Testis (tissue), 2 donors: ENCODE measurements at regions not wholly inside any gene's neighbourhood (a gene's known extent, or its start where the extent isn't known, plus 50 kb on each side); places are given as distances from the start of the nearest gene placed in this dataset.

Experiments
- CTCF ChIP-seq, 3 experiments: fragments of 450-650 bp in 2 of 3; fragments of 200-600 bp in 1 of 3; sonication (generic) in 1 of 3; IDR thresholded peaks; one replicate each; pipeline ENCODE4 v1.5.1; 2016 to 2019; ENCODE audit warnings: antibody characterized with exemption in 3 of 3, mild to moderate bottlenecking in 2 of 3, moderate library complexity in 1 of 3
- POLR2A ChIP-seq: fragments of 450-650 bp; IDR thresholded peaks from one replicate; pipeline ENCODE4 v1.6.1; 2017; ENCODE audit warnings: antibody characterized with exemption, mild to moderate bottlenecking, moderate library complexity

DNA sequence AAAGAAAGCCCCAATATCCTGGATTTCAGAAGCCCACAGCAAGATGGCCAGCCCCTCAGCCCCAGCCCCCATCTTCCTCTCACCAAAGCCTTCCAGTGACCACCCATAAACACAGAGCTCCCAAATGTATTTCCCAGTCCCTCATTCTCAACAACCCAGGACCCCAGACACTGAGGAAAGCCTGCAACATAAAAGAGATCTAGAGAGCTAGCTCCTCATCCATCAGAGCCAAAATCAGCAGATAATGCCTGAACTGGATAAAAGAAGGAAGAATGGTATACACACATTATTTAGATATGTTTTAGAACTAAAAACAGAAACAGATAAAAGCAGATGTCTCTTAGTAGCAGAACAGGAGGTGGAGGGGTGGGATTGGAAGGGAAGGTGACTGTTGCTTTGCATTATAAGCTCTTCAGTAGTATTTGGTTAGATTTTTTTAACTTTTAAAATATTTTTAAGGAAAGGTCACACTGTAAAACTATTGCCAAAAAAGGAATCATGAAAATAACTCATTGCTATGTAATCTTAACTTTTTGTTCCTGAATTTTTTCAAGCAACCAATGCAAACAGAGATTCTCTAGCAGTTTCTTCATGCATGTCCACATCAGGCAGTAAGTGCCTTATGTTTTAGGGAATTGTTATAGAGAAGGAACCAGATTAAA is 144.2 kb upstream of the PKDCC start:
- TF ChIP-seq CTCF (IDR thresholded peaks at IDR 0.05) (no peak), POLR2A (no peak)
